Smooth muscle cell (in vitro differentiated cells): ENCODE measurements at regions not wholly inside any gene's neighbourhood (a gene's known extent, or its start where the extent isn't known, plus 50 kb on each side); places are given as distances from the start of the nearest gene placed in this dataset.

ENCODE experiments used
- DNase-seq: peaks from one replicate; lab custom pipeline; 2025; ENCODE audit not compliant: unreplicated experiment; lab: John Stamatoyannopoulos, UW
- H2AFZ ChIP-seq: fragments of 200-600 bp; sonication (generic); 2 replicates; pipeline ENCODE4 v1.6.0; 2016; ENCODE audit warnings: antibody characterized with exemption, low read depth, mild to moderate bottlenecking
- H3F3A ChIP-seq: fragments of 200-600 bp; sonication (generic); 2 replicates; pipeline ENCODE4 v1.6.0; 2017; ENCODE audit warnings: antibody characterized with exemption, low read depth
- H3K27ac ChIP-seq: fragments of 200-600 bp; sonication (generic); 2 replicates; pipeline ENCODE4 v1.5.1; 2016; ENCODE audit warnings: low read depth, mild to moderate bottlenecking
- H3K27me3 ChIP-seq: fragments of 200-600 bp; sonication (generic); 2 replicates; pipeline ENCODE4 v1.6.1; 2016; ENCODE audit warnings: low read depth, mild to moderate bottlenecking
- H3K36me3 ChIP-seq: fragments of 200-600 bp; sonication (generic); 2 replicates; pipeline ENCODE4 v1.5.1; 2016; ENCODE audit warnings: low read depth
- H3K4me1 ChIP-seq: fragments of 200-600 bp; sonication (generic); 2 replicates; pipeline ENCODE4 v1.5.1; 2016; ENCODE audit warnings: low read depth
- H3K4me2 ChIP-seq: fragments of 200-600 bp; sonication (generic); 2 replicates; pipeline ENCODE4 v1.6.0; 2016; ENCODE audit warnings: mild to moderate bottlenecking
- H3K4me3 ChIP-seq: fragments of 200-600 bp; sonication (generic); 2 replicates; pipeline ENCODE4 v1.5.1; 2016; ENCODE audit warnings: mild to moderate bottlenecking
- H3K79me2 ChIP-seq: fragments of 200-600 bp; sonication (generic); 2 replicates; pipeline ENCODE4 v1.6.0; 2016; ENCODE audit warnings: low read depth, mild to moderate bottlenecking
- H3K9ac ChIP-seq: fragments of 200-600 bp; sonication (generic); 2 replicates; pipeline ENCODE4 v1.6.0; 2016; ENCODE audit warnings: low read depth
- H3K9me3 ChIP-seq: fragments of 200-600 bp; sonication (generic); replicated peaks from 2 replicates; pipeline ENCODE4 v1.5.1; 2016; ENCODE audit warnings: low read depth
- H4K20me1 ChIP-seq: fragments of 200-600 bp; sonication (generic); 2 replicates; pipeline ENCODE4 v1.6.0; 2016; ENCODE audit warnings: low read depth
- WGBS: methylation state at CpG from one replicate; pipeline ENCODE4 v1.1.7; 2016; ENCODE audit warnings: low lambda C conversion rate; 5-methylcytosine and 5-hydroxymethylcytosine counted together
- TF ChIP-seq, protein P1 (sequence below): fragments of 200-600 bp; sonication (generic); IDR thresholded peaks from 2 replicates; pipeline ENCODE4 v1.5.1; 2017; ENCODE audit warnings: borderline replicate concordance, mild to moderate bottlenecking, antibody characterized with exemption; ENCODE audit not compliant: insufficient read depth, poor library complexity, severe bottlenecking

DNA sequence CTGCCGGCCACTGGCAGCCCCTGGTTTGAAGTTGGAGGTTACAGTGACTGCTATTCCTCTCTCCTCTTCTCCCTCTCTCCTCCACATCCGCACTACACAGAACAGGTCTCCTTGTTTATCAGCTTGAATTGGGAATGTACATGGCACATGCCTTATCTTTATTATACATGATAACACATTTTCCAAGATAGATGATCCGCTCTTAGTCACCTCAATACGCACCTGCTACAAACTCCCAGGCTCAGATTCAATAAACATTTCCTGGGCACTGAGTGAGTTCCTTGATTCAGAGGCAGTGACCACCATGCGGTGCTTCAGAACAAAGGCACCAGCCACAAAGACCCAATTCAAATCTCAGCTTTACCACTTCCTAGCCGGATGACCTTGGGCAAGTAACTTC, 227.7 kb downstream of the TSHZ3 start:
- no peak overlapping the region for H2AFZ ChIP-seq
- no peak overlapping the region for H3K9ac ChIP-seq
- TF ChIP-seq, protein P1, sequence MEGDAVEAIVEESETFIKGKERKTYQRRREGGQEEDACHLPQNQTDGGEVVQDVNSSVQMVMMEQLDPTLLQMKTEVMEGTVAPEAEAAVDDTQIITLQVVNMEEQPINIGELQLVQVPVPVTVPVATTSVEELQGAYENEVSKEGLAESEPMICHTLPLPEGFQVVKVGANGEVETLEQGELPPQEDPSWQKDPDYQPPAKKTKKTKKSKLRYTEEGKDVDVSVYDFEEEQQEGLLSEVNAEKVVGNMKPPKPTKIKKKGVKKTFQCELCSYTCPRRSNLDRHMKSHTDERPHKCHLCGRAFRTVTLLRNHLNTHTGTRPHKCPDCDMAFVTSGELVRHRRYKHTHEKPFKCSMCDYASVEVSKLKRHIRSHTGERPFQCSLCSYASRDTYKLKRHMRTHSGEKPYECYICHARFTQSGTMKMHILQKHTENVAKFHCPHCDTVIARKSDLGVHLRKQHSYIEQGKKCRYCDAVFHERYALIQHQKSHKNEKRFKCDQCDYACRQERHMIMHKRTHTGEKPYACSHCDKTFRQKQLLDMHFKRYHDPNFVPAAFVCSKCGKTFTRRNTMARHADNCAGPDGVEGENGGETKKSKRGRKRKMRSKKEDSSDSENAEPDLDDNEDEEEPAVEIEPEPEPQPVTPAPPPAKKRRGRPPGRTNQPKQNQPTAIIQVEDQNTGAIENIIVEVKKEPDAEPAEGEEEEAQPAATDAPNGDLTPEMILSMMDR = no peak
- H3K4me2 ChIP-seq = no peak overlapping the region
- H3K27ac ChIP-seq = no peak overlapping the region
- no peak overlapping the region for H3K4me3 ChIP-seq
- H3F3A ChIP-seq = peaks cover 1% of the 10 kb centered on the region
- H4K20me1 ChIP-seq = no peaks in the 10 kb centered on the region
- WGBS = 96% methylated on average over 6 of the region's 6 CpGs
- no peaks in the 10 kb centered on the region for H3K36me3 ChIP-seq
- no peak for DNase-seq
- no peaks in the 10 kb centered on the region for H3K4me1 ChIP-seq
- no peaks in the 10 kb centered on the region for H3K9me3 ChIP-seq
- no peaks in the 10 kb centered on the region for H3K79me2 ChIP-seq
- no peaks in the 10 kb centered on the region for H3K27me3 ChIP-seq

DNA sequence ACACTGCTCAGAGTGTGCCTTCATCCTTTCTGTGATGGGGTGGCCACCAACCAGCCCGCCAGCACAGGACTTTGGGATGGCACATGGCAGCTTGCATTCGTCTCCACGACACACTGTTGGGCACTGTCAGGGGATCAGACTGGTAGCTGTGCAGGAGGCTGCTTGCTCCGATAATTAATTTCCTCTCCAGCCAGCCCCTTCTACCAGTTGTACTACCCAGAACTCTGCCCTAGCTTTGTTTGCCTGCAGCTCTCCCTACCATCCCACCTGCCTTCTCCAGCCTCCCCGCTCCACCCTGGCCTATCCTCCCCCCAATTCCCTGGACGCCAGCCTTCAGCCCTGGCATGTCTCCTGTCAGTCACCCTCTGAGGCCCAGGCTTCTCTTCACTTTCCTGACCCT, 228.3 kb downstream of the TSHZ3 start:
- H3K4me2 ChIP-seq = no peak overlapping the region
- TF ChIP-seq, protein P1 = no peak
- no peak overlapping the region for H3K27ac ChIP-seq
- no peaks in the 10 kb centered on the region for H3K79me2 ChIP-seq
- no peaks in the 10 kb centered on the region for H3K4me1 ChIP-seq
- no peak overlapping the region for H3K9ac ChIP-seq
- H3F3A ChIP-seq = no peaks in the 10 kb centered on the region
- 93% methylated on average over 6 of the region's 6 CpGs for WGBS
- H4K20me1 ChIP-seq = no peaks in the 10 kb centered on the region
- H3K36me3 ChIP-seq = no peaks in the 10 kb centered on the region
- H3K27me3 ChIP-seq = no peaks in the 10 kb centered on the region
- no peak overlapping the region for H3K4me3 ChIP-seq
- no peak overlapping the region for H2AFZ ChIP-seq
- DNase-seq = no peak
- H3K9me3 ChIP-seq = no peaks in the 10 kb centered on the region

DNA sequence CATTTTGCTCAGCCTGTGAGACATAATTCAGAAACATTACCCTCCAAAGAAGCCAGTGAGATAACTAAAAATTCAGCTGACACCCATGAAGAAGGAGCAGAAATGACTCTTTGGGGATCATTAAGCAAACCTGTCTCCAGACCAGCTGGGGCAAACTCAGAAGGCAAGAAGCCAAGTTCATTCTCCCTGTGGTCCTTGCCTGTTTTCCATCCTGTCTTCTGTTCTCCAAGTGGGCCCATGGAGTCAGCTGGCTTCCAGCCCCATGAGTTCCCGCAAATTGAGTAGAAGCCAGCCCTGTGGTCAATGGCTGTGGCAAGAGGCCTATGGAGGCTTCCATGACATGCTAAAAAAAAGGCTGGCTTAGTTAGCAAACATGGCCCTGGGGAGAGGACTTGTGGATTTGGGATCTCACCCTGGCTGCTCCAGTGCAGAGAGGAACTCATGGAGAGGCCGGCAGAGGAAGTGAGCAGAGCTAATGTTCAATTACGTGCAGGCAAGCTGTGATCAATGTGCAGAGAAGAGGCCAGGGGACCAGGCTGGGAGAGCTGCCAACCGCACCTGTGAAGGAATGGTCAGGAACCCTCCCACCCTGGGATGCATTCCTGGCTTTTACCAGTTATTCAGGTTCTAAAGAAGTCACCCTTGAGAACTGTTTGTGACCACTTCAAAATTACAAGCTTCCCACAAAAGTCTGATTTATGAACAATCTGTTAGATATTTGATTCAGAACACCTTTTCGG, 229.1 kb downstream of the TSHZ3 start:
- Histone ChIP-seq H3K79me2 (no peaks in the 10 kb centered on the region), H4K20me1 (no peaks in the 10 kb centered on the region), H3F3A (no peaks in the 10 kb centered on the region), H2AFZ (no peak overlapping the region), H3K36me3 (no peaks in the 10 kb centered on the region), H3K27me3 (no peaks in the 10 kb centered on the region), H3K4me1 (no peaks in the 10 kb centered on the region), H3K27ac (no peak overlapping the region), H3K4me3 (no peak overlapping the region), H3K9me3 (no peaks in the 10 kb centered on the region), H3K4me2 (no peak overlapping the region), H3K9ac (no peak overlapping the region)
- TF ChIP-seq, protein P1 = no peak
- WGBS = 87% methylated on average over 5 of the region's 5 CpGs
- no peak for DNase-seq

DNA sequence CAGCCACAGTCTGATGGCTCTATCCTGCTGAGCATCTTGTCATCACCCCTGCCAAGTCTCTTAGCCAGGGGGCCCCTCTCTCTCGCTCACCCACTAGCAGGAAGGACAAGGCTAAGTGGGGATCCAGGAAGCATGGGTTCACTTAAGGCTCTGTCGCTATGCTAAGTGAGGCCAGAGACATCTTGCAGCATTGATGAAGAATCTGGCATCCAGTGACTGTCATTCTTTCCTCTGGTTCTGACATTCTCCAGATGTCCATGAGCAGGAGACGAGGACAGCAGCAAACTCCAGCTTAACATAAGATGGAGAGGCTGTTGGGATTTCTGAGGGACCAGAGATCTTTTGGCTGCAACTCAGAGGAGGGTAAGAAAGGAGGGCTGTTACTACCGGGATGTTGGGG, 230.2 kb downstream of the TSHZ3 start:
- Histone ChIP-seq H3K27ac (no peak overlapping the region), H3K4me3 (no peak overlapping the region), H3K79me2 (no peaks in the 10 kb centered on the region), H3K4me2 (peak overlapping the region; percentile 21), H4K20me1 (no peaks in the 10 kb centered on the region), H3K9ac (no peak overlapping the region), H3K36me3 (no peaks in the 10 kb centered on the region), H3K4me1 (no peaks in the 10 kb centered on the region), H2AFZ (peak overlapping the region; percentile 54), H3K9me3 (no peaks in the 10 kb centered on the region), H3K27me3 (no peaks in the 10 kb centered on the region), H3F3A (no peaks in the 10 kb centered on the region)
- WGBS = 9% methylated on average over 4 of the region's 4 CpGs
- DNase-seq = no peak
- TF ChIP-seq, protein P1 = no peak
